ENCODE measurements at regions not wholly inside any gene's neighbourhood (a gene's known extent, or its start where the extent isn't known, plus 50 kb on each side); places are given as distances from the start of the nearest gene placed in this dataset.

DNA sequence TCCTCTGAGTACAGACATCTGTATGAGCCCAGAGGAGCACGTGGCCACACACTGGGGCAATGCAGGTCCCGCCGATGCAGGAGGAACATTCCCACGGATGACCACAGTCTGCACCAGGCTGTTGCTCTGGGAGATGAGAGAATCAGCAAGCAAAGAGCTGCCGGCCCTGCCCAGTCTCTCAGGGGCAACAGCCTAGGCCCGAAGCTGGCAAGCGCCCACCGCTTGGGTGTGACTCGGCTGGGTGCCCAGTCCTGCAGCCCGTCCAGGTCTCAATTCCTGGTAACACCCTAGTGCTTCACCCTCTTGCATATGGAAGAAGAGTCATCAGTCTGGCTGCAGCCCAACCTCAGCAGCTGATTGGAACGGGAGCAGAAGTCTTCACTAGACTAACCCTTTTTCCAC, 153.7 kb upstream of the HES1 start:
- no peaks in the 10 kb centered on the region for H3K4me1 ChIP-seq (ENCODE audit: control insufficient read depth in 2 of 2, insufficient read depth in 2 of 2, low read length in 2 of 2)
- no peaks in the 10 kb centered on the region for H3K36me3 Mint-ChIP-seq
- no peaks in the 10 kb centered on the region for H3K4me1 Mint-ChIP-seq
- ATAC-seq, result no peak
- no peak for DNase-seq
- H3K27ac ChIP-seq (ENCODE audit: low read depth, low read length), result no peak overlapping the region
- POLR2A ChIA-PET, result no interaction called here
- no peaks in the 10 kb centered on the region for H3K9me3 ChIP-seq (ENCODE audit: control insufficient read depth in 2 of 3, low read length in 3 of 3)
- CTCF ChIA-PET, result no interaction called here
- H3K36me3 ChIP-seq (ENCODE audit: control insufficient read depth in 2 of 3, insufficient read depth in 3 of 3, low read length in 3 of 3), result no peaks in the 10 kb centered on the region
- no peak overlapping the region for H3K4me3 ChIP-seq (ENCODE audit: low read length)
- no peaks in the 10 kb centered on the region for H3K27me3 ChIP-seq (ENCODE audit: control insufficient read depth in 2 of 2, insufficient read depth in 2 of 2, low read length in 2 of 2)
- intact Hi-C loops (cut with micrococcal nuclease), result no loop called here
- H3K27me3 Mint-ChIP-seq, result peaks cover 0 to 40% (median 5%) of the 10 kb centered on the region in 5 donors
- H3K4me3 Mint-ChIP-seq, result no peak overlapping the region
- no peak overlapping the region for H3K27ac Mint-ChIP-seq
- H3K9me3 Mint-ChIP-seq, result no peaks in the 10 kb centered on the region

- no peak overlapping the region for H3K4me3 ChIP-seq (ENCODE audit: low read length)
- Mint-ChIP-seq H3K27ac (no peak overlapping the region), H3K4me1 (no peaks in the 10 kb centered on the region), H3K4me3 (no peak overlapping the region), H3K36me3 (no peaks in the 10 kb centered on the region), H3K27me3 (peaks cover 0 to 47% (median 5%) of the 10 kb centered on the region in 5 donors), H3K9me3 (peaks cover 0 to 4% (median 0%) of the 10 kb centered on the region in 11 donors)
- no peaks in the 10 kb centered on the region for H3K36me3 ChIP-seq (ENCODE audit: control insufficient read depth in 2 of 3, insufficient read depth in 3 of 3, low read length in 3 of 3)
- intact Hi-C loops (cut with micrococcal nuclease), result no loop called here
- H3K9me3 ChIP-seq (ENCODE audit: control insufficient read depth in 2 of 3, low read length in 3 of 3), result no peaks in the 10 kb centered on the region
- CTCF ChIA-PET, result no interaction called here
- POLR2A ChIA-PET, result no interaction called here
- H3K4me1 ChIP-seq (ENCODE audit: control insufficient read depth in 2 of 2, insufficient read depth in 2 of 2, low read length in 2 of 2), result no peaks in the 10 kb centered on the region
- no peak overlapping the region for H3K27ac ChIP-seq (ENCODE audit: low read depth, low read length)
- ATAC-seq (no peak), DNase-seq (no peak)
- no peaks in the 10 kb centered on the region for H3K27me3 ChIP-seq (ENCODE audit: control insufficient read depth in 2 of 2, insufficient read depth in 2 of 2, low read length in 2 of 2)
These were observed 151.8 kb upstream of the HES1 start for GRCh38 chr3:193983846-193984818.

DNA sequence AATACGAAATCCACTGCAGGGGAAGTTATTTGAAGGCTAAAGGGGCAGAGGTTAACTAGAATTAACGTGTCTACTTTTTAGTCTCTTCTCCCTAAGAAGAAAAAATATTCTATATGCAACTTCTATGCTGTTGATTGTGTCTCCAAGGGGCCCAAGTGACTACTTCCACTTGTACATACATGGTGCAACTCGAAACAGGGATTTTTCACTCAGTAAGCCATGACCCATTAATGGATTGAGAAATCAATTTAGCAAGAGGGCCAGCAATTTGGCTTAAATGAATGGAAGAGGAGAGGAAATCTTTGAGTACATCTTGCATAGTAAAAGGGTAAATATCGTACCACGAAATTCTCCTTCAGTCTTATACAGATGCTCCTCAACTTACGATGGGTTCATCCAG, 151.1 kb upstream of the HES1 start:
- Mint-ChIP-seq H3K9me3 (peaks cover 0 to 6% (median 2%) of the 10 kb centered on the region in 11 donors), H3K27me3 (peaks cover 0 to 44% (median 5%) of the 10 kb centered on the region in 5 donors), H3K36me3 (peaks cover 0 to 2% (median 0%) of the 10 kb centered on the region in 5 donors), H3K27ac (no peak overlapping the region), H3K4me1 (no peaks in the 10 kb centered on the region), H3K4me3 (no peak overlapping the region)
- ChIA-PET CTCF (no interaction called here), POLR2A (no interaction called here)
- H3K4me3 ChIP-seq (ENCODE audit: low read length), result no peak overlapping the region
- H3K4me1 ChIP-seq (ENCODE audit: control insufficient read depth in 2 of 2, insufficient read depth in 2 of 2, low read length in 2 of 2), result no peaks in the 10 kb centered on the region
- DNase-seq (no peak), ATAC-seq (no peak)
- intact Hi-C loops (cut with micrococcal nuclease), result no loop called here
- H3K27me3 ChIP-seq (ENCODE audit: control insufficient read depth in 2 of 2, insufficient read depth in 2 of 2, low read length in 2 of 2), result no peaks in the 10 kb centered on the region
- no peaks in the 10 kb centered on the region for H3K9me3 ChIP-seq (ENCODE audit: control insufficient read depth in 2 of 3, low read length in 3 of 3)
- no peak overlapping the region for H3K27ac ChIP-seq (ENCODE audit: low read depth, low read length)
- H3K36me3 ChIP-seq (ENCODE audit: control insufficient read depth in 2 of 3, insufficient read depth in 3 of 3, low read length in 3 of 3), result no peaks in the 10 kb centered on the region

DNA sequence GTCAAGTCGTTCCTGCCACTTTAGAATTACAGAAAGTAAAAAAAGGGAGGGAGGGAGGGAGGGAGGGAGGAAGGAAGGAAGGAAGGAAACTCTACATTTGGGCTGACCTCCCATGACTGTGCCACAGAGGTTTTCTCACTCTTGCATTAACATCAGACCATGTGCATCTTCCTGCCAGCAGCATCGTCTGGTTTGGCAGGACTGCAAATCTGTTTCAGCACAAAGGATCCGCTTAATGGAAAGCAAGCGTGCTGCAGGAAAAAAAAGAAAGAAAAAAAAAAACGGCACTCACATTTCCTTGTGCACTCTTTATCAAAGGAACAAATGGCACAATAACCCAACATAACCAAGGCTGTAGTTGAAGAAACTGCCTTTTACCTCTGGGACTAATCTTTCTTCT, 148.8 kb upstream of the HES1 start:
- no peak for DNase-seq
- no peaks in the 10 kb centered on the region for H3K4me1 Mint-ChIP-seq
- Histone ChIP-seq H3K27me3 (ENCODE audit: control insufficient read depth in 2 of 2, insufficient read depth in 2 of 2, low read length in 2 of 2) (no peaks in the 10 kb centered on the region), H3K9me3 (ENCODE audit: control insufficient read depth in 2 of 3, low read length in 3 of 3) (no peaks in the 10 kb centered on the region), H3K4me3 (ENCODE audit: low read length) (no peak overlapping the region), H3K4me1 (ENCODE audit: control insufficient read depth in 2 of 2, insufficient read depth in 2 of 2, low read length in 2 of 2) (no peaks in the 10 kb centered on the region), H3K27ac (ENCODE audit: low read depth, low read length) (no peak overlapping the region), H3K36me3 (ENCODE audit: control insufficient read depth in 2 of 3, insufficient read depth in 3 of 3, low read length in 3 of 3) (no peaks in the 10 kb centered on the region)
- H3K4me3 Mint-ChIP-seq, result no peak overlapping the region
- peaks cover 0 to 9% (median 3%) of the 10 kb centered on the region in 11 donors for H3K9me3 Mint-ChIP-seq
- no peak overlapping the region for H3K27ac Mint-ChIP-seq
- peaks cover 0 to 53% (median 9%) of the 10 kb centered on the region in 5 donors for H3K27me3 Mint-ChIP-seq
- intact Hi-C loops (cut with micrococcal nuclease), result no loop called here
- CTCF ChIA-PET, result no interaction called here
- peaks cover 0 to 3% (median 0%) of the 10 kb centered on the region in 5 donors for H3K36me3 Mint-ChIP-seq
- POLR2A ChIA-PET, result no interaction called here
- ATAC-seq, result no peak

DNA sequence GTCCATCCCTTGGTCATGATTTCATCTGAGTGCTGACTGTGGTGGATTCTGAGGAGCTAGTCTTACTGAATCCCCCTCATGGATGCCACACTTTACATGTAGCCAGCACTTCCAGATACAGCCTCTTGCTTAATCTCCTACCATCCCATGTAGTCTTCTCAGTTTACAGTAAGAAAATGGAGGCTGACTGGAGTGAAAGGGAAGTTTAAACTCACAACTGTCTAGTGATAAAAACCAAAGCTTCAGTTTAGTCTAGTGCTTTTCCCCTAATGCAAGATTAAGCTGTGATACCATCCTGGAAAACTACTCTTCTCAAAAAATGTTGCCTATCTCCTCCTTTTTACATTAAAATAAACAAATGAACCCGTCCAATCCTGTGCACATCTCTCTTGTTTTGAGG, 146.8 kb upstream of the HES1 start:
- POLR2A ChIA-PET, result no interaction called here
- peaks cover 0 to 3% (median 0%) of the 10 kb centered on the region in 5 donors for H3K36me3 Mint-ChIP-seq
- no peak overlapping the region for H3K4me3 Mint-ChIP-seq
- peaks cover 0 to 65% (median 9%) of the 10 kb centered on the region in 5 donors for H3K27me3 Mint-ChIP-seq
- H3K27ac Mint-ChIP-seq, result no peak overlapping the region
- Histone ChIP-seq H3K27me3 (ENCODE audit: control insufficient read depth in 2 of 2, insufficient read depth in 2 of 2, low read length in 2 of 2) (no peaks in the 10 kb centered on the region), H3K9me3 (ENCODE audit: control insufficient read depth in 2 of 3, low read length in 3 of 3) (no peaks in the 10 kb centered on the region), H3K27ac (ENCODE audit: low read depth, low read length) (no peak overlapping the region), H3K4me1 (ENCODE audit: control insufficient read depth in 2 of 2, insufficient read depth in 2 of 2, low read length in 2 of 2) (no peaks in the 10 kb centered on the region), H3K4me3 (ENCODE audit: low read length) (no peak overlapping the region), H3K36me3 (ENCODE audit: control insufficient read depth in 2 of 3, insufficient read depth in 3 of 3, low read length in 3 of 3) (no peaks in the 10 kb centered on the region)
- H3K4me1 Mint-ChIP-seq, result no peaks in the 10 kb centered on the region
- intact Hi-C loops (cut with micrococcal nuclease), result no loop called here
- CTCF ChIA-PET, result no interaction called here
- peaks cover 0 to 9% (median 3%) of the 10 kb centered on the region in 11 donors for H3K9me3 Mint-ChIP-seq
- no peak for ATAC-seq
- no peak for DNase-seq

DNA sequence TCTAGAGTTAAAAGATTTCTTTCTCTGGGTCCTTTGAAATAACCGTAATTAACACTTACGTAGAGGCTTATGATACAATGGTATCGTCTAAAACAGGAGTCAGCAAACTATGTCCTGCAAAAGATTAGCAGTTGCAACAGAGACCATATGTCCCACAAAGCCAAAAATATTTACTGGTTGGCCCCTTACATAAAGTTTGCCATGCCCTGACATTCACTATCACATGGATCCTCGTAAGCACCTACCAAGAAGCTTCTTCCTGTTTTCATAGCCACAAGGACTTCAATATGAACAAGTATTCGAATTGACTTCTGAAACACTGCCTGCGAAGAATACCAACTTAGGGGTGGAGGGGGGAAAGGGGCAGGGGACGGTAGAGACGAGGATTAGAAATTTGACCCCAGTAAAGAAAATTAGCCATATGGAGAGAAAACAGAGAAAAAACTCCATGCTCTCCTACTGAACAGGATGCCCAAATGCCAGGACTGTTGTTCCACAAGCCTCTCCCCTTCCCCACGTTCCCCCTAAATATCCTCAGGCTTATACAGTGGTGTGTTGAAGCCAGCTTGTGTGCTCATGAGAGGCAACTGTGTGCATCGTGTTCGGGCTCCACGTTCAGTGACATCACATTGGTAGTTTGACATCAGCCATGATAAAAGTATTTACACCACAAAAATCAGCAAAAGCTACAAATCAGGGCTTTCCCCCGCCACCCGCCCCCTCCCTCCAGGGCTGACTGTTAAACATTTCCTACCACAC, 144.1 kb upstream of the HES1 start:
- no peak for DNase-seq
- Mint-ChIP-seq H3K27me3 (peaks cover 3 to 60% (median 4%) of the 10 kb centered on the region in 5 donors), H3K27ac (peak overlapping the region in 1 of 9 donors; percentile 5), H3K4me3 (no peak overlapping the region), H3K36me3 (peaks cover 0 to 3% (median 0%) of the 10 kb centered on the region in 5 donors), H3K4me1 (no peaks in the 10 kb centered on the region), H3K9me3 (peaks cover 0 to 9% (median 3%) of the 10 kb centered on the region in 11 donors)
- intact Hi-C loops (cut with micrococcal nuclease), result no loop called here
- ATAC-seq, result no peak
- Histone ChIP-seq H3K27ac (ENCODE audit: low read depth, low read length) (no peak overlapping the region), H3K27me3 (ENCODE audit: control insufficient read depth in 2 of 2, insufficient read depth in 2 of 2, low read length in 2 of 2) (no peaks in the 10 kb centered on the region), H3K4me1 (ENCODE audit: control insufficient read depth in 2 of 2, insufficient read depth in 2 of 2, low read length in 2 of 2) (no peaks in the 10 kb centered on the region), H3K4me3 (ENCODE audit: low read length) (no peak overlapping the region), H3K9me3 (ENCODE audit: control insufficient read depth in 2 of 3, low read length in 3 of 3) (no peaks in the 10 kb centered on the region), H3K36me3 (ENCODE audit: control insufficient read depth in 2 of 3, insufficient read depth in 3 of 3, low read length in 3 of 3) (no peaks in the 10 kb centered on the region)
- CTCF ChIA-PET, result no interaction called here
- POLR2A ChIA-PET, result no interaction called here
